ENCODE measurements at regions not wholly inside any gene's neighbourhood (a gene's known extent, or its start where the extent isn't known, plus 50 kb on each side); places are given as distances from the start of the nearest gene placed in this dataset.

GRCh38 chr2:82797469-82797868, 1661.6 kb downstream of the SUCLG1 start:
- no peaks in the 10 kb centered on the region for H3K4me1 Mint-ChIP-seq
- WGBS (ENCODE audit: insufficient coverage), result 100% methylated on average over 1 of the region's 3 CpGs
- H3K27me3 Mint-ChIP-seq (ENCODE audit: low read depth in 2 of 2), result no peaks in the 10 kb centered on the region
- H3K27ac Mint-ChIP-seq, result no peak overlapping the region
- ATAC-seq (no peak), DNase-seq (no peak)
- TF ChIP-seq CTCF (IDR thresholded peaks at IDR 0.05), result no peak
- Histone ChIP-seq H3K4me1 (ENCODE audit: control insufficient read depth, insufficient read depth, low read length) (no peaks in the 10 kb centered on the region), H3K36me3 (ENCODE audit: control insufficient read depth, insufficient read depth, low read length) (no peaks in the 10 kb centered on the region), H3K4me3 (ENCODE audit: low read length) (no peak overlapping the region), H3K9me3 (ENCODE audit: control insufficient read depth, insufficient read depth, low read length) (peaks cover 1% of the 10 kb centered on the region), H3K27ac (ENCODE audit: low read length) (no peak overlapping the region), H3K27me3 (ENCODE audit: control insufficient read depth, insufficient read depth, low read length) (no peaks in the 10 kb centered on the region)
- H3K4me3 Mint-ChIP-seq, result no peak overlapping the region
- no peaks in the 10 kb centered on the region for H3K36me3 Mint-ChIP-seq
- H3K9me3 Mint-ChIP-seq, result peaks cover 10 to 14% of the 10 kb centered on the region in 2 donors
- intact Hi-C loops (cut with micrococcal nuclease), result no loop called here

- no peaks in the 10 kb centered on the region for H3K4me1 ChIP-seq (ENCODE audit: control insufficient read depth, insufficient read depth, low read length)
- no peaks in the 10 kb centered on the region for H3K36me3 ChIP-seq (ENCODE audit: control insufficient read depth, insufficient read depth, low read length)
- Mint-ChIP-seq H3K36me3 (no peaks in the 10 kb centered on the region), H3K27me3 (ENCODE audit: low read depth in 2 of 2) (no peaks in the 10 kb centered on the region), H3K27ac (no peak overlapping the region), H3K9me3 (peaks cover 9 to 10% of the 10 kb centered on the region in 2 donors), H3K4me1 (no peaks in the 10 kb centered on the region), H3K4me3 (no peak overlapping the region)
- H3K9me3 ChIP-seq (ENCODE audit: control insufficient read depth, insufficient read depth, low read length), result no peaks in the 10 kb centered on the region
- DNase-seq, result no peak
- intact Hi-C loops (cut with micrococcal nuclease), result no loop called here
- H3K27ac ChIP-seq (ENCODE audit: low read length), result no peak overlapping the region
- WGBS (ENCODE audit: insufficient coverage), result no CpG with 5 or more reads among the region's 1 CpG
- H3K27me3 ChIP-seq (ENCODE audit: control insufficient read depth, insufficient read depth, low read length), result no peaks in the 10 kb centered on the region
- no peak for ATAC-seq
- TF ChIP-seq CTCF (IDR thresholded peaks at IDR 0.05), result no peak
- H3K4me3 ChIP-seq (ENCODE audit: low read length), result no peak overlapping the region
Measured at GRCh38 chr2:82796132-82796531, 1662.9 kb downstream of the SUCLG1 start.

- H3K4me1 ChIP-seq (ENCODE audit: control insufficient read depth, insufficient read depth, low read length), result no peaks in the 10 kb centered on the region
- H3K9me3 Mint-ChIP-seq, result peaks cover 6% of the 10 kb centered on the region in 2 donors
- H3K27ac ChIP-seq (ENCODE audit: low read length), result no peak overlapping the region
- H3K9me3 ChIP-seq (ENCODE audit: control insufficient read depth, insufficient read depth, low read length), result no peaks in the 10 kb centered on the region
- no peak for TF ChIP-seq CTCF (IDR thresholded peaks at IDR 0.05)
- H3K4me1 Mint-ChIP-seq, result no peaks in the 10 kb centered on the region
- H3K36me3 ChIP-seq (ENCODE audit: control insufficient read depth, insufficient read depth, low read length), result no peaks in the 10 kb centered on the region
- H3K4me3 ChIP-seq (ENCODE audit: low read length), result no peak overlapping the region
- no peak overlapping the region for H3K4me3 Mint-ChIP-seq
- no CpG with 5 or more reads among the region's 3 CpGs for WGBS (ENCODE audit: insufficient coverage)
- H3K27me3 Mint-ChIP-seq (ENCODE audit: low read depth in 2 of 2), result no peaks in the 10 kb centered on the region
- ATAC-seq (no peak), DNase-seq (no peak)
- no peaks in the 10 kb centered on the region for H3K27me3 ChIP-seq (ENCODE audit: control insufficient read depth, insufficient read depth, low read length)
- H3K27ac Mint-ChIP-seq, result no peak overlapping the region
- H3K36me3 Mint-ChIP-seq, result no peaks in the 10 kb centered on the region
- intact Hi-C loops (cut with micrococcal nuclease), result no loop called here
Measured at GRCh38 chr2:82795446-82795845, 1663.6 kb downstream of the SUCLG1 start.

- Mint-ChIP-seq H3K9me3 (peaks cover 7 to 8% of the 10 kb centered on the region in 2 donors), H3K27me3 (ENCODE audit: low read depth in 2 of 2) (no peaks in the 10 kb centered on the region), H3K36me3 (no peaks in the 10 kb centered on the region), H3K4me1 (no peaks in the 10 kb centered on the region), H3K27ac (no peak overlapping the region), H3K4me3 (no peak overlapping the region)
- ATAC-seq, result no peak
- Histone ChIP-seq H3K9me3 (ENCODE audit: control insufficient read depth, insufficient read depth, low read length) (no peaks in the 10 kb centered on the region), H3K27ac (ENCODE audit: low read length) (no peak overlapping the region), H3K4me1 (ENCODE audit: control insufficient read depth, insufficient read depth, low read length) (no peaks in the 10 kb centered on the region), H3K36me3 (ENCODE audit: control insufficient read depth, insufficient read depth, low read length) (no peaks in the 10 kb centered on the region), H3K27me3 (ENCODE audit: control insufficient read depth, insufficient read depth, low read length) (no peaks in the 10 kb centered on the region), H3K4me3 (ENCODE audit: low read length) (no peak overlapping the region)
- no peak for TF ChIP-seq CTCF (IDR thresholded peaks at IDR 0.05)
- 89% methylated on average over 3 of the region's 3 CpGs for WGBS (ENCODE audit: insufficient coverage)
- intact Hi-C loops (cut with micrococcal nuclease), result no loop called here
- DNase-seq, result no peak
Measured at GRCh38 chr2:82793711-82794435, 1665.2 kb downstream of the SUCLG1 start.

Data from natural killer cell (primary cell).